T-helper 1 cell (primary cell): ENCODE measurements at regions not wholly inside any gene's neighbourhood (a gene's known extent, or its start where the extent isn't known, plus 50 kb on each side); places are given as distances from the start of the nearest gene placed in this dataset.

ENCODE experiments used
- DNase-seq, 5 donors: peaks; one replicate each; pipeline ENCODE4 v3.0.0-alpha.2; 2012 to 2020

- no peak for DNase-seq
Measured at GRCh38 chr1:55636696-55637095, 421.5 kb upstream of the USP24 start.

- DNase-seq = no peak
Measured at GRCh38 chr1:55635856-55636255, 420.7 kb upstream of the USP24 start.

GRCh38 chr1:55634516-55634915 is 419.4 kb upstream of the USP24 start:
- DNase-seq = no peak

GRCh38 chr1:55632906-55633305 is 417.7 kb upstream of the USP24 start:
- no peak for DNase-seq

- no peak for DNase-seq
Measured at GRCh38 chr1:55632058-55632457, 416.9 kb upstream of the USP24 start.

GRCh38 chr1:55631509-55631908 is 416.3 kb upstream of the USP24 start:
- no peak for DNase-seq

GRCh38 chr1:55626326-55626725 is 411.2 kb upstream of the USP24 start:
- no peak for DNase-seq

- no peak for DNase-seq
Measured at GRCh38 chr1:55624766-55625165, 409.6 kb upstream of the USP24 start.

- no peak for DNase-seq
Measured at GRCh38 chr1:55623311-55623710, 408.1 kb upstream of the USP24 start.

GRCh38 chr1:55622074-55622473 is 406.9 kb upstream of the USP24 start:
- DNase-seq = no peak

GRCh38 chr1:55618199-55618598 is 403.0 kb upstream of the USP24 start:
- DNase-seq = no peak

GRCh38 chr1:55617288-55617982 is 402.3 kb upstream of the USP24 start:
- DNase-seq = no peak

GRCh38 chr1:55612988-55613387 is 397.8 kb upstream of the USP24 start:
- DNase-seq = no peak

- no peak for DNase-seq
Measured at GRCh38 chr1:55611123-55611522, 396.0 kb upstream of the USP24 start.

- no peak for DNase-seq
Measured at GRCh38 chr1:55610203-55610602, 395.0 kb upstream of the USP24 start.

- DNase-seq = no peak
Measured at GRCh38 chr1:55609630-55610029, 394.5 kb upstream of the USP24 start.

- no peak for DNase-seq
Measured at GRCh38 chr1:55605155-55605554, 390.0 kb upstream of the USP24 start.

- DNase-seq = no peak
Measured at GRCh38 chr1:55604749-55605148, 389.6 kb upstream of the USP24 start.

- no peak for DNase-seq
Measured at GRCh38 chr1:55604179-55604578, 389.0 kb upstream of the USP24 start.

GRCh38 chr1:55600242-55600641 is 385.1 kb upstream of the USP24 start:
- DNase-seq = no peak

GRCh38 chr1:55597910-55598309 is 382.7 kb upstream of the USP24 start:
- DNase-seq = no peak

GRCh38 chr1:55594701-55595100 is 379.5 kb upstream of the USP24 start:
- DNase-seq = no peak

- no peak for DNase-seq
Measured at GRCh38 chr1:55593298-55593697, 378.1 kb upstream of the USP24 start.

GRCh38 chr1:55592122-55592521 is 377.0 kb upstream of the USP24 start:
- no peak for DNase-seq

GRCh38 chr1:55589671-55590297 is 374.6 kb upstream of the USP24 start:
- DNase-seq = no peak
